ENCODE measurements at regions not wholly inside any gene's neighbourhood (a gene's known extent, or its start where the extent isn't known, plus 50 kb on each side); places are given as distances from the start of the nearest gene placed in this dataset.

- Histone ChIP-seq H3K9me3 (ENCODE audit: control insufficient read depth in 1 of 2, low read length in 2 of 2) (no peaks in the 10 kb centered on the region), H3K27ac (ENCODE audit: low read depth, low read length) (no peak overlapping the region), H3K4me1 (ENCODE audit: control insufficient read depth in 1 of 2, insufficient read depth in 2 of 2, low read length in 2 of 2) (no peaks in the 10 kb centered on the region)
Observed at GRCh38 chr20:47868744-47869143, 83.5 kb upstream of the SULF2 start.

DNA sequence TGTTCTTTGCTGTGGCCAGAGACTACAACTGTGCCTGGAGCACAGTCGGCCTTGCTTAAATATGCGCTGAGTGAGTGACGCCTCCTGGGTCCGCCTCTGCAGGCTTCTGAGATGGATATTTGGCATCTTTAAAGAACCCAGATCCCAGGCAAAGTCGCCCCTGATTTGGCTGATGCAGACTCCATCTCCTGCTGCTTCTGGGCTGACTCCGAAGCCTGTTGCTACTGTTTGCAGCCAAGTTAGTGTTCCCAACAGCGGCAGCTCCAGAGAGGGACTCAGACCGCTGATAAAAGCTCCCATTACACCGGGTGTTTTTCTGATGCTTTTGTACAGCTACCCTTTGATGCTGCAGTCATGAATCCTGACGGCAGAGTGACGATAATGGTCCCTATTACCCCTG is 83.0 kb upstream of the SULF2 start:
- H3K27me3 ChIP-seq (ENCODE audit: control insufficient read depth in 1 of 2, insufficient read depth in 2 of 2, low read length in 2 of 2) = no peaks in the 10 kb centered on the region
- H3K9ac ChIP-seq (ENCODE audit: low read depth in 1 of 2, low read length in 2 of 2) = no peak overlapping the region
- H3K4me3 ChIP-seq (ENCODE audit: low read depth in 1 of 2, low read length in 2 of 2) = no peak overlapping the region
- no peak overlapping the region for H3K27ac ChIP-seq (ENCODE audit: low read depth, low read length)
- H3K4me1 ChIP-seq (ENCODE audit: control insufficient read depth in 1 of 2, insufficient read depth in 2 of 2, low read length in 2 of 2) = no peaks in the 10 kb centered on the region
- H3K9me3 ChIP-seq (ENCODE audit: control insufficient read depth in 1 of 2, low read length in 2 of 2) = peaks cover 0 to under 1% of the 10 kb centered on the region in 2 donors
- H3K36me3 ChIP-seq (ENCODE audit: control insufficient read depth in 1 of 2, insufficient read depth in 2 of 2, low read length in 2 of 2) = no peaks in the 10 kb centered on the region

More at GRCh38 chr20:47868744-47869143, 83.5 kb upstream of the SULF2 start:
- Histone ChIP-seq H3K9ac (ENCODE audit: low read depth in 1 of 2, low read length in 2 of 2) (no peak overlapping the region), H3K36me3 (ENCODE audit: control insufficient read depth in 1 of 2, insufficient read depth in 2 of 2, low read length in 2 of 2) (no peaks in the 10 kb centered on the region), H3K4me3 (ENCODE audit: low read depth in 1 of 2, low read length in 2 of 2) (no peak overlapping the region), H3K27me3 (ENCODE audit: control insufficient read depth in 1 of 2, insufficient read depth in 2 of 2, low read length in 2 of 2) (no peaks in the 10 kb centered on the region)

DNA sequence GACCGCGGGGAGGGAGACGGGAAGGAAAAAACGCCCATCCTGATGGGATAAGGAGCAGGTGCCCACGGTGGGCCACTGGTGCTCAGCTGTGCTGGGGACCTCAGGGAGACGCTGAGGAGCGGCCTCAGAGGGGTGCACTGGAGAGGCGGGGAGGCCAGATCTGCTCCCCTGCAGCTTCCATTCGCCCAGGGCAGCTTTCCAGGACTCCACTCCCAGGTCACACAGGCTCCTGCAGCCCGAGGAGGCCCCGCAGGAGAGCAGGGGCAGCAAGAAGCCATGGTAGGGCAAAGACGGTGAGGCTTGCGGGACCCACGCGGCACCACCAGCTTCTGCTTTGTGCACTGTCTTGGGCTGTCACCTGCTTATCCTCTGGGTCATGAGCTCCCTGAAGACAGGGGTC is 82.5 kb upstream of the SULF2 start:
- Histone ChIP-seq H3K9me3 (ENCODE audit: control insufficient read depth in 1 of 2, low read length in 2 of 2) (peaks cover 0 to 4% of the 10 kb centered on the region in 2 donors), H3K9ac (ENCODE audit: low read depth in 1 of 2, low read length in 2 of 2) (no peak overlapping the region), H3K27me3 (ENCODE audit: control insufficient read depth in 1 of 2, insufficient read depth in 2 of 2, low read length in 2 of 2) (no peaks in the 10 kb centered on the region), H3K4me3 (ENCODE audit: low read depth in 1 of 2, low read length in 2 of 2) (no peak overlapping the region), H3K27ac (ENCODE audit: low read depth, low read length) (no peak overlapping the region), H3K36me3 (ENCODE audit: control insufficient read depth in 1 of 2, insufficient read depth in 2 of 2, low read length in 2 of 2) (no peaks in the 10 kb centered on the region), H3K4me1 (ENCODE audit: control insufficient read depth in 1 of 2, insufficient read depth in 2 of 2, low read length in 2 of 2) (no peaks in the 10 kb centered on the region)

GRCh38 chr20:47866480-47866879 is 81.2 kb upstream of the SULF2 start:
- Histone ChIP-seq H3K36me3 (ENCODE audit: control insufficient read depth in 1 of 2, insufficient read depth in 2 of 2, low read length in 2 of 2) (no peaks in the 10 kb centered on the region), H3K27me3 (ENCODE audit: control insufficient read depth in 1 of 2, insufficient read depth in 2 of 2, low read length in 2 of 2) (no peaks in the 10 kb centered on the region), H3K4me1 (ENCODE audit: control insufficient read depth in 1 of 2, insufficient read depth in 2 of 2, low read length in 2 of 2) (no peaks in the 10 kb centered on the region), H3K9me3 (ENCODE audit: control insufficient read depth in 1 of 2, low read length in 2 of 2) (peaks cover 0 to 5% of the 10 kb centered on the region in 2 donors), H3K4me3 (ENCODE audit: low read depth in 1 of 2, low read length in 2 of 2) (no peak overlapping the region), H3K27ac (ENCODE audit: low read depth, low read length) (no peak overlapping the region), H3K9ac (ENCODE audit: low read depth in 1 of 2, low read length in 2 of 2) (no peak overlapping the region)

DNA sequence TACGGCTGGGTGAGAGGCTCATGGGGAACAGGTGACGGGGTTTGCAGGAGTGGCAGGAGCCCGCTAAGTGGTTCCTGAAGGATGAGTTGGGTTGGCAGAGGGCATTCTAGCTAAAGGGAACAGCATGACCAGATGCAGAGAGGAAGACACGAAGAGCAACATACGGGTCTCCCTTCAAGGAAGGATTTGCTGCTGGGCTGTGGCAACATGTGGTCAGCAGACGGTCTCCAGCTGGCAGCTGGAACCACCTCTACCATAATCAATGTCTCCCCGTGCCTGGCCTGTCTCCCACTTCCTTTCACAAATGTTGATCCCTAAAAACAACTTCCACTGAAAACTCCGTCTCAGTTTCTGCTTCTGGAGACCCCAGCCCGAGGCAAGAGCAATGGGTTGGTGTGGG is 80.6 kb upstream of the SULF2 start:
- Histone ChIP-seq H3K27me3 (ENCODE audit: control insufficient read depth in 1 of 2, insufficient read depth in 2 of 2, low read length in 2 of 2) (no peaks in the 10 kb centered on the region), H3K36me3 (ENCODE audit: control insufficient read depth in 1 of 2, insufficient read depth in 2 of 2, low read length in 2 of 2) (no peaks in the 10 kb centered on the region), H3K9me3 (ENCODE audit: control insufficient read depth in 1 of 2, low read length in 2 of 2) (peaks cover 0 to 5% of the 10 kb centered on the region in 2 donors), H3K4me3 (ENCODE audit: low read depth in 1 of 2, low read length in 2 of 2) (no peak overlapping the region), H3K4me1 (ENCODE audit: control insufficient read depth in 1 of 2, insufficient read depth in 2 of 2, low read length in 2 of 2) (no peaks in the 10 kb centered on the region), H3K27ac (ENCODE audit: low read depth, low read length) (no peak overlapping the region), H3K9ac (ENCODE audit: low read depth in 1 of 2, low read length in 2 of 2) (no peak overlapping the region)

DNA sequence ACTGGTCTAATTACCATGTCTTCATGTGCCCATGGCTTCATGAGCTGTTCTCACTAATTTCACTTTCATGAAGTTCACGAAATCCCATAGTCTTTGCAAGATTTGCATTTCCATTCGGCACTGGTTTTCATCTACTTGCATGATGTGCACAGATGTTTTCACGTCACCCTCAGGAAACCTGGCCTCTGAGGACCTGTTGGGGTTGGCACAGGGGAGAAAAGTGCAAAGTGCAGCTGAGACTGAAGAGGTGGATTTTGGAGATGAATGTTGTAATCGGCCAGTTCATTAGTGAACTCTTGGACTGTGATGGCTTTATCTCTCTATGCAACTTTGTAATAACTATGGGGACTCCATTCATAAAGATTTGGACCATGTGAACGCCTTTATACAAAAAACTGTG is 80.2 kb upstream of the SULF2 start:
- Histone ChIP-seq H3K27ac (ENCODE audit: low read depth, low read length) (no peak overlapping the region), H3K4me1 (ENCODE audit: control insufficient read depth in 1 of 2, insufficient read depth in 2 of 2, low read length in 2 of 2) (no peaks in the 10 kb centered on the region), H3K4me3 (ENCODE audit: low read depth in 1 of 2, low read length in 2 of 2) (no peak overlapping the region), H3K36me3 (ENCODE audit: control insufficient read depth in 1 of 2, insufficient read depth in 2 of 2, low read length in 2 of 2) (no peaks in the 10 kb centered on the region), H3K9me3 (ENCODE audit: control insufficient read depth in 1 of 2, low read length in 2 of 2) (peaks cover 0 to 5% of the 10 kb centered on the region in 2 donors), H3K27me3 (ENCODE audit: control insufficient read depth in 1 of 2, insufficient read depth in 2 of 2, low read length in 2 of 2) (no peaks in the 10 kb centered on the region), H3K9ac (ENCODE audit: low read depth in 1 of 2, low read length in 2 of 2) (no peak overlapping the region)

GRCh38 chr20:47863981-47864380 is 78.7 kb upstream of the SULF2 start:
- peaks cover 0 to 5% of the 10 kb centered on the region in 2 donors for H3K9me3 ChIP-seq (ENCODE audit: control insufficient read depth in 1 of 2, low read length in 2 of 2)
- no peaks in the 10 kb centered on the region for H3K27me3 ChIP-seq (ENCODE audit: control insufficient read depth in 1 of 2, insufficient read depth in 2 of 2, low read length in 2 of 2)
- H3K27ac ChIP-seq (ENCODE audit: low read depth, low read length) = no peak overlapping the region
- H3K4me3 ChIP-seq (ENCODE audit: low read depth in 1 of 2, low read length in 2 of 2) = no peak overlapping the region
- no peak overlapping the region for H3K9ac ChIP-seq (ENCODE audit: low read depth in 1 of 2, low read length in 2 of 2)
- no peaks in the 10 kb centered on the region for H3K36me3 ChIP-seq (ENCODE audit: control insufficient read depth in 1 of 2, insufficient read depth in 2 of 2, low read length in 2 of 2)
- no peaks in the 10 kb centered on the region for H3K4me1 ChIP-seq (ENCODE audit: control insufficient read depth in 1 of 2, insufficient read depth in 2 of 2, low read length in 2 of 2)

GRCh38 chr20:47863315-47863965 is 78.2 kb upstream of the SULF2 start:
- Histone ChIP-seq H3K9me3 (ENCODE audit: control insufficient read depth in 1 of 2, low read length in 2 of 2) (peaks cover 0 to 5% of the 10 kb centered on the region in 2 donors), H3K27ac (ENCODE audit: low read depth, low read length) (no peak overlapping the region), H3K4me1 (ENCODE audit: control insufficient read depth in 1 of 2, insufficient read depth in 2 of 2, low read length in 2 of 2) (no peaks in the 10 kb centered on the region)

DNA sequence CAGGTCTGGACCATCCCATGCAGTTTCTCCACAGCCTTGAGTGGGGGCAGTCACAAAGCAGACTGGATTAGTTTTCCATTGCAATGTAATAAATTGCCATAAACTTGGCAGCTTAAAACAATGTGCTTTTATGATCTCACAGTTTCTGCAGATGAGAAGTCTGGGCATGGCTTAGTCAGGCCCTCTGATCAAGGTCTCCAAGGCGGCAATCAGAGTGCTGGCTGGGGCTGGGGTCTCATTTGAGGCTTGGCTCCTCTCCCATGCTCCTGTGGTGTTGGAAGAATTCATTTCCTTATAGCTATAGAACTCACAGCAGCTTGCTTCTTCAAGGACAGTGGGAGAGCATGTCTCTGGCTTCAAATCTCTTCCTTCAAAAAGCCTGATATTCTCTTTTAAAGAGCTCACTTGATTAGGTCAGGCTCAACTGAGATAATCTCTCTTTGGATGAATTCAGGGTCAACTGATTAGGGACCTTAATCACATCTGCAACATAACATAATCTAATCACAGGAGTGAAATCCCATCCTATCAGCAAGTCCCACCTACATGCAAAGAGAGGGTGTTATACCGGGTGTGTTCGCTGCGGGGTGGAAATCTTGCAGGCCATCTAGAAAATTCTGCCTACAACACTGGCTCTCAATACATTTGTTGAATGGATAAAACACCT is 77.4 kb upstream of the SULF2 start:
- Histone ChIP-seq H3K4me1 (ENCODE audit: control insufficient read depth in 1 of 2, insufficient read depth in 2 of 2, low read length in 2 of 2) (no peaks in the 10 kb centered on the region), H3K4me3 (ENCODE audit: low read depth in 1 of 2, low read length in 2 of 2) (no peak overlapping the region), H3K27me3 (ENCODE audit: control insufficient read depth in 1 of 2, insufficient read depth in 2 of 2, low read length in 2 of 2) (no peaks in the 10 kb centered on the region), H3K27ac (ENCODE audit: low read depth, low read length) (no peak overlapping the region), H3K9ac (ENCODE audit: low read depth in 1 of 2, low read length in 2 of 2) (no peak overlapping the region), H3K9me3 (ENCODE audit: control insufficient read depth in 1 of 2, low read length in 2 of 2) (peaks cover 0 to 5% of the 10 kb centered on the region in 2 donors), H3K36me3 (ENCODE audit: control insufficient read depth in 1 of 2, insufficient read depth in 2 of 2, low read length in 2 of 2) (no peaks in the 10 kb centered on the region)

More at GRCh38 chr20:47863315-47863965, 78.2 kb upstream of the SULF2 start:
- Histone ChIP-seq H3K36me3 (ENCODE audit: control insufficient read depth in 1 of 2, insufficient read depth in 2 of 2, low read length in 2 of 2) (no peaks in the 10 kb centered on the region), H3K4me3 (ENCODE audit: low read depth in 1 of 2, low read length in 2 of 2) (no peak overlapping the region), H3K9ac (ENCODE audit: low read depth in 1 of 2, low read length in 2 of 2) (no peak overlapping the region), H3K27me3 (ENCODE audit: control insufficient read depth in 1 of 2, insufficient read depth in 2 of 2, low read length in 2 of 2) (no peaks in the 10 kb centered on the region)

DNA sequence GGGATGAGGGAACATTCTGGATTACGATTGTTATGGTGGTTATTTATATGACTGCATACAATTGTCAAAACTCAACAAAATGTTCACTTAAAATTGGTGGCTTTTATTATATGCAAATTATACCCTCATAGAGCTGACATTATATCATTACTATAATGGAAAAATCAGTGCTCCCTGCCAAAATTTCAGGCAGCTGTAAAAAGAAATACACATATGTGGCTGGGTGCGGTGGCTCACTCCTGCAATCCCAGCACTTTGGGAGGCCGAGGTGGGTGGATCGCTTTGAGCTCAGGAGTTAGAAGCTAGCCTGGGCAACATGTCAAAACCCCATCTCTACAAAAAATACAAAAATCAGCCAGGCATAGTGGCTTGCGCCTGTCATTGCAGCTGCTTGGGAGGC is 75.8 kb upstream of the SULF2 start:
- no peak overlapping the region for H3K27ac ChIP-seq (ENCODE audit: low read depth, low read length)
- no peaks in the 10 kb centered on the region for H3K27me3 ChIP-seq (ENCODE audit: control insufficient read depth in 1 of 2, insufficient read depth in 2 of 2, low read length in 2 of 2)
- H3K4me3 ChIP-seq (ENCODE audit: low read depth in 1 of 2, low read length in 2 of 2) = no peak overlapping the region
- peaks cover 0 to 5% of the 10 kb centered on the region in 2 donors for H3K9me3 ChIP-seq (ENCODE audit: control insufficient read depth in 1 of 2, low read length in 2 of 2)
- H3K4me1 ChIP-seq (ENCODE audit: control insufficient read depth in 1 of 2, insufficient read depth in 2 of 2, low read length in 2 of 2) = no peaks in the 10 kb centered on the region
- H3K9ac ChIP-seq (ENCODE audit: low read depth in 1 of 2, low read length in 2 of 2) = no peak overlapping the region
- no peaks in the 10 kb centered on the region for H3K36me3 ChIP-seq (ENCODE audit: control insufficient read depth in 1 of 2, insufficient read depth in 2 of 2, low read length in 2 of 2)
